Activated naive CD4-positive, alpha-beta T cell treated with anti-CD3 and anti-CD28 coated beads, Interleukin-2, amount 50 U/mL, for 24 hours (primary cell): ENCODE measurements at regions not wholly inside any gene's neighbourhood (a gene's known extent, or its start where the extent isn't known, plus 50 kb on each side); places are given as distances from the start of the nearest gene placed in this dataset.
"Not testable (repeated sequence)": the region's sequence is repeated elsewhere in the genome, so short reads cannot be mapped to it uniquely, and the experiment has no call there.

Source experiments
- H3K27ac Mint-ChIP-seq: one replicate; pipeline ENCODE4 v1.8.0; 2021; ENCODE audit warnings: mild to moderate bottlenecking, mixed read lengths
- H3K27me3 Mint-ChIP-seq: one replicate; pipeline ENCODE4 v1.8.0; 2021; ENCODE audit warnings: mixed read lengths
- H3K36me3 Mint-ChIP-seq: one replicate; pipeline ENCODE4 v1.8.0; 2021; ENCODE audit warnings: mixed read lengths
- H3K4me1 Mint-ChIP-seq: one replicate; pipeline ENCODE4 v1.8.0; 2021; ENCODE audit warnings: mixed read lengths
- H3K4me3 Mint-ChIP-seq: one replicate; pipeline ENCODE4 v1.8.0; 2021; ENCODE audit warnings: mild to moderate bottlenecking, mixed read lengths
- H3K9me3 Mint-ChIP-seq: one replicate; pipeline ENCODE4 v1.8.0; 2021; ENCODE audit warnings: mixed read lengths

GRCh38 chr5:2542821-2543220 is 208.7 kb downstream of the IRX2 start:
- Mint-ChIP-seq H3K27ac (no peak overlapping the region), H3K4me3 (no peak overlapping the region), H3K4me1 (no peaks in the 10 kb centered on the region), H3K27me3 (no peaks in the 10 kb centered on the region), H3K9me3 (no peaks in the 10 kb centered on the region), H3K36me3 (no peaks in the 10 kb centered on the region)

- H3K4me3 Mint-ChIP-seq = no peak overlapping the region
- H3K4me1 Mint-ChIP-seq = no peaks in the 10 kb centered on the region
- no peaks in the 10 kb centered on the region for H3K36me3 Mint-ChIP-seq
- H3K9me3 Mint-ChIP-seq = no peaks in the 10 kb centered on the region
- no peak overlapping the region for H3K27ac Mint-ChIP-seq
- H3K27me3 Mint-ChIP-seq = no peaks in the 10 kb centered on the region
Measured at GRCh38 chr5:2542026-2542425, 209.5 kb downstream of the IRX2 start.

GRCh38 chr5:2538169-2538568 is 213.3 kb downstream of the IRX2 start:
- no peaks in the 10 kb centered on the region for H3K27me3 Mint-ChIP-seq
- H3K36me3 Mint-ChIP-seq = no peaks in the 10 kb centered on the region
- no peak overlapping the region for H3K27ac Mint-ChIP-seq

GRCh38 chr5:2537378-2538145 is 213.9 kb downstream of the IRX2 start:
- Mint-ChIP-seq H3K27ac (no peak overlapping the region), H3K27me3 (no peaks in the 10 kb centered on the region), H3K36me3 (no peaks in the 10 kb centered on the region), H3K4me3 (no peak overlapping the region), H3K4me1 (no peaks in the 10 kb centered on the region), H3K9me3 (no peaks in the 10 kb centered on the region)

More at GRCh38 chr5:2538169-2538568, 213.3 kb downstream of the IRX2 start:
- Mint-ChIP-seq H3K9me3 (no peaks in the 10 kb centered on the region), H3K4me1 (no peaks in the 10 kb centered on the region), H3K4me3 (no peak overlapping the region)

- Mint-ChIP-seq H3K4me1 (no peaks in the 10 kb centered on the region), H3K4me3 (no peak overlapping the region), H3K27ac (no peak overlapping the region), H3K27me3 (no peaks in the 10 kb centered on the region), H3K36me3 (no peaks in the 10 kb centered on the region), H3K9me3 (no peaks in the 10 kb centered on the region)
Measured at GRCh38 chr5:2536632-2537377, 214.7 kb downstream of the IRX2 start.

- no peaks in the 10 kb centered on the region for H3K4me1 Mint-ChIP-seq
- no peak overlapping the region for H3K27ac Mint-ChIP-seq
- no peaks in the 10 kb centered on the region for H3K36me3 Mint-ChIP-seq
- H3K27me3 Mint-ChIP-seq = no peaks in the 10 kb centered on the region
- no peaks in the 10 kb centered on the region for H3K9me3 Mint-ChIP-seq
- no peak overlapping the region for H3K4me3 Mint-ChIP-seq
Measured at GRCh38 chr5:2534970-2535369, 216.5 kb downstream of the IRX2 start.

- H3K9me3 Mint-ChIP-seq = no peaks in the 10 kb centered on the region
- no peaks in the 10 kb centered on the region for H3K4me1 Mint-ChIP-seq
- no peak overlapping the region for H3K4me3 Mint-ChIP-seq
- no peaks in the 10 kb centered on the region for H3K36me3 Mint-ChIP-seq
- no peak overlapping the region for H3K27ac Mint-ChIP-seq
- no peaks in the 10 kb centered on the region for H3K27me3 Mint-ChIP-seq
Measured at GRCh38 chr5:2534251-2534650, 217.2 kb downstream of the IRX2 start.

- not testable (repeated sequence) for H3K4me3 Mint-ChIP-seq, H3K4me1 Mint-ChIP-seq, H3K27ac Mint-ChIP-seq, H3K9me3 Mint-ChIP-seq, H3K27me3 Mint-ChIP-seq, H3K36me3 Mint-ChIP-seq
Measured at GRCh38 chr5:2533848-2534247, 217.6 kb downstream of the IRX2 start.

- no peak overlapping the region for H3K4me3 Mint-ChIP-seq
Measured at GRCh38 chr5:2532809-2533208, 218.7 kb downstream of the IRX2 start.

GRCh38 chr5:2531318-2531717 is 220.2 kb downstream of the IRX2 start:
- no peaks in the 10 kb centered on the region for H3K9me3 Mint-ChIP-seq
- no peak overlapping the region for H3K27ac Mint-ChIP-seq
- no peak overlapping the region for H3K4me3 Mint-ChIP-seq
- H3K27me3 Mint-ChIP-seq = no peaks in the 10 kb centered on the region
- no peaks in the 10 kb centered on the region for H3K4me1 Mint-ChIP-seq
- H3K36me3 Mint-ChIP-seq = no peaks in the 10 kb centered on the region

More at GRCh38 chr5:2532809-2533208, 218.7 kb downstream of the IRX2 start:
- no peaks in the 10 kb centered on the region for H3K36me3 Mint-ChIP-seq
- no peaks in the 10 kb centered on the region for H3K4me1 Mint-ChIP-seq
- H3K27ac Mint-ChIP-seq = no peak overlapping the region
- H3K9me3 Mint-ChIP-seq = no peaks in the 10 kb centered on the region
- H3K27me3 Mint-ChIP-seq = no peaks in the 10 kb centered on the region

- H3K9me3 Mint-ChIP-seq = no peaks in the 10 kb centered on the region
- H3K4me3 Mint-ChIP-seq = no peak overlapping the region
- H3K27ac Mint-ChIP-seq = no peak overlapping the region
- no peaks in the 10 kb centered on the region for H3K27me3 Mint-ChIP-seq
- H3K36me3 Mint-ChIP-seq = no peaks in the 10 kb centered on the region
- H3K4me1 Mint-ChIP-seq = no peaks in the 10 kb centered on the region
Measured at GRCh38 chr5:2530609-2531008, 220.9 kb downstream of the IRX2 start.

GRCh38 chr5:2529371-2530092 is 221.9 kb downstream of the IRX2 start:
- H3K36me3 Mint-ChIP-seq = no peaks in the 10 kb centered on the region
- H3K27ac Mint-ChIP-seq = no peak overlapping the region
- no peaks in the 10 kb centered on the region for H3K27me3 Mint-ChIP-seq
- H3K9me3 Mint-ChIP-seq = no peaks in the 10 kb centered on the region
- no peak overlapping the region for H3K4me3 Mint-ChIP-seq
- no peaks in the 10 kb centered on the region for H3K4me1 Mint-ChIP-seq

GRCh38 chr5:2525351-2525750 is 226.1 kb downstream of the IRX2 start:
- H3K36me3 Mint-ChIP-seq = no peaks in the 10 kb centered on the region
- no peaks in the 10 kb centered on the region for H3K27me3 Mint-ChIP-seq
- no peaks in the 10 kb centered on the region for H3K4me1 Mint-ChIP-seq
- H3K27ac Mint-ChIP-seq = no peak overlapping the region
- no peaks in the 10 kb centered on the region for H3K9me3 Mint-ChIP-seq
- H3K4me3 Mint-ChIP-seq = no peak overlapping the region

GRCh38 chr5:2524620-2525019 is 226.9 kb downstream of the IRX2 start:
- Mint-ChIP-seq H3K4me1 (no peaks in the 10 kb centered on the region), H3K9me3 (no peaks in the 10 kb centered on the region)

GRCh38 chr5:2523180-2523579 is 228.3 kb downstream of the IRX2 start:
- Mint-ChIP-seq H3K4me3 (no peak overlapping the region), H3K9me3 (no peaks in the 10 kb centered on the region), H3K27ac (no peak overlapping the region), H3K36me3 (no peaks in the 10 kb centered on the region), H3K4me1 (no peaks in the 10 kb centered on the region), H3K27me3 (no peaks in the 10 kb centered on the region)

More at GRCh38 chr5:2524620-2525019, 226.9 kb downstream of the IRX2 start:
- H3K27me3 Mint-ChIP-seq = no peaks in the 10 kb centered on the region
- H3K36me3 Mint-ChIP-seq = no peaks in the 10 kb centered on the region
- no peak overlapping the region for H3K27ac Mint-ChIP-seq
- no peak overlapping the region for H3K4me3 Mint-ChIP-seq

- Mint-ChIP-seq H3K4me1 (no peaks in the 10 kb centered on the region), H3K4me3 (no peak overlapping the region), H3K27me3 (no peaks in the 10 kb centered on the region), H3K9me3 (no peaks in the 10 kb centered on the region), H3K36me3 (no peaks in the 10 kb centered on the region), H3K27ac (no peak overlapping the region)
Measured at GRCh38 chr5:2522372-2522771, 229.1 kb downstream of the IRX2 start.
